Dermis blood vessel endothelial cell (primary cell): ENCODE measurements at regions not wholly inside any gene's neighbourhood (a gene's known extent, or its start where the extent isn't known, plus 50 kb on each side); places are given as distances from the start of the nearest gene placed in this dataset.
"Not testable (repeated sequence)": the region's sequence is repeated elsewhere in the genome, so short reads cannot be mapped to it uniquely, and the experiment has no call there.

Experiments
- DNase-seq: peaks from one replicate; pipeline ENCODE4 v3.0.0; 2010

GRCh38 chr12:89058402-89058801 is 293.9 kb downstream of the DUSP6 start:
- DNase-seq: no peak

- not testable (repeated sequence) for DNase-seq
Measured at GRCh38 chr12:89053817-89054216, 298.5 kb downstream of the DUSP6 start.

- DNase-seq: peak; percentile 90
Measured at GRCh38 chr12:89051065-89051677, 301.1 kb downstream of the DUSP6 start.

- DNase-seq: no peak
Measured at GRCh38 chr12:89047856-89048418, 304.4 kb downstream of the DUSP6 start.

GRCh38 chr12:89041078-89041477 is 311.2 kb downstream of the DUSP6 start:
- DNase-seq: no peak

- DNase-seq: peak; percentile 47
Measured at GRCh38 chr12:89040146-89040964, 311.9 kb downstream of the DUSP6 start.

- no peak for DNase-seq
Measured at GRCh38 chr12:89038831-89039512, 313.3 kb downstream of the DUSP6 start.

- no peak for DNase-seq
Measured at GRCh38 chr12:89033062-89033461, 319.2 kb downstream of the DUSP6 start.

GRCh38 chr12:89029961-89030360 is 322.3 kb downstream of the DUSP6 start:
- no peak for DNase-seq

GRCh38 chr12:89024580-89024979 is 327.7 kb downstream of the DUSP6 start:
- DNase-seq: no peak

- DNase-seq: no peak
Measured at GRCh38 chr12:89023936-89024335, 328.4 kb downstream of the DUSP6 start.

- DNase-seq: no peak
Measured at GRCh38 chr12:89020689-89021088, 331.6 kb downstream of the DUSP6 start.

GRCh38 chr12:89020121-89020480 is 332.2 kb downstream of the DUSP6 start:
- DNase-seq: no peak

- peak; percentile 94 for DNase-seq
Measured at GRCh38 chr12:89019439-89020120, 332.7 kb downstream of the DUSP6 start.

- DNase-seq: peak; percentile 89
Measured at GRCh38 chr12:89016970-89017778, 335.1 kb downstream of the DUSP6 start.

- no peak for DNase-seq
Measured at GRCh38 chr12:89015419-89015818, 336.9 kb downstream of the DUSP6 start.

- DNase-seq: no peak
Measured at GRCh38 chr12:88998421-88998820, 353.9 kb downstream of the DUSP6 start.

GRCh38 chr12:88996200-88996788 is 356.0 kb downstream of the DUSP6 start:
- peak; percentile 42 for DNase-seq

GRCh38 chr12:88994971-88995370 is 357.3 kb downstream of the DUSP6 start:
- DNase-seq: no peak

GRCh38 chr12:88994537-88994936 is 357.8 kb downstream of the DUSP6 start:
- DNase-seq: no peak

GRCh38 chr12:88993651-88994050 is 358.6 kb downstream of the DUSP6 start:
- peak; percentile 85 for DNase-seq

- DNase-seq: no peak
Measured at GRCh38 chr12:88986056-88986455, 366.2 kb downstream of the DUSP6 start.
